Esophagus squamous epithelium (tissue), 5 donors: ENCODE measurements at regions not wholly inside any gene's neighbourhood (a gene's known extent, or its start where the extent isn't known, plus 50 kb on each side); places are given as distances from the start of the nearest gene placed in this dataset.

Experiments used
- DNase-seq: peaks from one replicate; lab custom pipeline; 2025; lab: John Stamatoyannopoulos, UW
- H3K27ac ChIP-seq, 4 donors: fragments of 200-600 bp; sonication (generic); one replicate each; pipeline ENCODE4 v1.5.1; 2016 to 2019; ENCODE audit warnings: mild to moderate bottlenecking in 1 of 4
- H3K27me3 ChIP-seq, 4 donors: fragments of 200-600 bp; sonication (generic); 1 replicate in 3 of 4; 2 replicates in 1 of 4; pipeline versions ENCODE4 v1.5.1 to v1.6.0; 2017 to 2021; ENCODE audit warnings: antibody characterized with exemption in 1 of 4
- H3K36me3 ChIP-seq, 3 donors: fragments of 200-600 bp; sonication (generic); one replicate each; pipeline ENCODE4 v1.5.1; 2016 to 2019
- H3K4me1 ChIP-seq, 3 donors: fragments of 200-600 bp; sonication (generic); one replicate each; pipeline ENCODE4 v1.5.1; 2017 to 2019
- H3K4me3 ChIP-seq, 4 donors: fragments of 200-600 bp; sonication (generic); 1 replicate in 3 of 4; 2 replicates in 1 of 4; pipeline ENCODE4 v1.5.1; 2016 to 2019; ENCODE audit warnings: mild to moderate bottlenecking in 2 of 4, moderate library complexity in 1 of 4
- H3K9me3 ChIP-seq, 3 donors: fragments of 200-600 bp; sonication (generic); one replicate each; pipeline ENCODE4 v1.5.1; 2016 to 2019
- CTCF ChIP-seq, 6 experiments: fragments of 450-650 bp in 4 of 6; fragments of 200-600 bp in 2 of 6; sonication (generic) in 2 of 6; IDR thresholded peaks; one replicate each; pipeline ENCODE4 v1.5.1; 2016 to 2019; ENCODE audit warnings: antibody characterized with exemption in 6 of 6, mild to moderate bottlenecking in 4 of 6, moderate library complexity in 4 of 6
- POLR2A ChIP-seq, 4 donors: fragments of 450-650 bp; IDR thresholded peaks; one replicate each; pipeline ENCODE4 v1.6.1; 2017; ENCODE audit warnings: antibody characterized with exemption in 4 of 4, mild to moderate bottlenecking in 4 of 4, moderate library complexity in 3 of 4
- WGBS, 2 donors: methylation state at CpG; one replicate each; pipeline ENCODE4 v1.1.5; 2018; 5-methylcytosine and 5-hydroxymethylcytosine counted together
- intact Hi-C: fragments of 100-400 bp; cut with DNase I; formaldehyde crosslinking; loops from one replicate; pipeline ENCODE4 v1.15.0; 2022
- donor health status: DM: yes; HTN: yes; CAD: no.

GRCh38 chr2:52127527-52127926, 1095.6 kb upstream of the NRXN1 start:
- TF ChIP-seq CTCF (IDR thresholded peaks at IDR 0.05) (no peak), POLR2A (IDR thresholded peaks at IDR 0.05) (no peak)
- no peak overlapping the region for H3K27ac ChIP-seq
- no peak overlapping the region for H3K4me3 ChIP-seq
- WGBS, 2 donors: 88 to 92% methylated on average over 1 of the region's 1 CpG
- no peak for DNase-seq
- no peaks in the 10 kb centered on the region for H3K4me1 ChIP-seq
- H3K36me3 ChIP-seq: no peaks in the 10 kb centered on the region
- no peaks in the 10 kb centered on the region for H3K9me3 ChIP-seq
- intact Hi-C loops: no loop called here
- no peaks in the 10 kb centered on the region for H3K27me3 ChIP-seq

GRCh38 chr2:52117299-52117698, 1085.4 kb upstream of the NRXN1 start:
- TF ChIP-seq CTCF (IDR thresholded peaks at IDR 0.05): no peak
- TF ChIP-seq POLR2A (IDR thresholded peaks at IDR 0.05): no peak
- H3K9me3 ChIP-seq: no peaks in the 10 kb centered on the region
- no peaks in the 10 kb centered on the region for H3K27me3 ChIP-seq
- no peak overlapping the region for H3K4me3 ChIP-seq
- no peaks in the 10 kb centered on the region for H3K4me1 ChIP-seq
- intact Hi-C loops: no loop called here
- no peak overlapping the region for H3K27ac ChIP-seq
- DNase-seq: no peak
- H3K36me3 ChIP-seq: no peaks in the 10 kb centered on the region
- WGBS, 2 donors: 56 to 70% methylated on average over 3 of the region's 3 CpGs

- WGBS, 2 donors: 13 to 25% methylated on average over 1 of the region's 1 CpG
- intact Hi-C loops: no loop called here
- no peaks in the 10 kb centered on the region for H3K27me3 ChIP-seq
- no peak for DNase-seq
- H3K27ac ChIP-seq: no peak overlapping the region
- no peaks in the 10 kb centered on the region for H3K9me3 ChIP-seq
- no peak overlapping the region for H3K4me3 ChIP-seq
- TF ChIP-seq POLR2A (IDR thresholded peaks at IDR 0.05) (no peak), CTCF (IDR thresholded peaks at IDR 0.05) (no peak)
- H3K36me3 ChIP-seq: no peaks in the 10 kb centered on the region
- H3K4me1 ChIP-seq: no peaks in the 10 kb centered on the region
Measured at GRCh38 chr2:52115750-52116149, 1083.8 kb upstream of the NRXN1 start.

GRCh38 chr2:52113338-52113737, 1081.4 kb upstream of the NRXN1 start:
- Histone ChIP-seq H3K9me3 (peaks cover 0 to 3% (median 0%) of the 10 kb centered on the region in 3 donors), H3K4me1 (no peaks in the 10 kb centered on the region), H3K27me3 (no peaks in the 10 kb centered on the region), H3K36me3 (no peaks in the 10 kb centered on the region), H3K4me3 (no peak overlapping the region), H3K27ac (no peak overlapping the region)
- intact Hi-C loops: no loop called here
- DNase-seq: no peak
- no peak for TF ChIP-seq CTCF (IDR thresholded peaks at IDR 0.05)
- TF ChIP-seq POLR2A (IDR thresholded peaks at IDR 0.05): no peak

GRCh38 chr2:52112141-52112540, 1080.2 kb upstream of the NRXN1 start:
- WGBS, 2 donors: 72 to 77% methylated on average over 3 of the region's 3 CpGs
- TF ChIP-seq CTCF (IDR thresholded peaks at IDR 0.05) (no peak), POLR2A (IDR thresholded peaks at IDR 0.05) (no peak)
- Histone ChIP-seq H3K27me3 (no peaks in the 10 kb centered on the region), H3K4me3 (no peak overlapping the region), H3K27ac (no peak overlapping the region), H3K9me3 (peaks cover 0 to 3% (median 0%) of the 10 kb centered on the region in 3 donors), H3K36me3 (no peaks in the 10 kb centered on the region), H3K4me1 (no peaks in the 10 kb centered on the region)
- intact Hi-C loops: no loop called here
- DNase-seq: no peak
